ENCODE measurements at regions not wholly inside any gene's neighbourhood (a gene's known extent, or its start where the extent isn't known, plus 50 kb on each side); places are given as distances from the start of the nearest gene placed in this dataset.

- H3K36me3 Mint-ChIP-seq, result no peaks in the 10 kb centered on the region
- ATAC-seq (no peak), DNase-seq (no peak)
- Histone ChIP-seq H3K27ac (ENCODE audit: low read depth, low read length) (no peak overlapping the region), H3K9me3 (ENCODE audit: control insufficient read depth in 2 of 3, low read length in 3 of 3) (peaks cover 0 to 13% (median 0%) of the 10 kb centered on the region in 3 experiments), H3K27me3 (ENCODE audit: control insufficient read depth in 2 of 2, insufficient read depth in 2 of 2, low read length in 2 of 2) (no peaks in the 10 kb centered on the region), H3K36me3 (ENCODE audit: control insufficient read depth in 2 of 3, insufficient read depth in 3 of 3, low read length in 3 of 3) (no peaks in the 10 kb centered on the region), H3K4me1 (ENCODE audit: control insufficient read depth in 2 of 2, insufficient read depth in 2 of 2, low read length in 2 of 2) (no peaks in the 10 kb centered on the region), H3K4me3 (ENCODE audit: low read length) (no peak overlapping the region)
- intact Hi-C loops (cut with micrococcal nuclease), result no loop called here
- H3K4me3 Mint-ChIP-seq, result no peak overlapping the region
- POLR2A ChIA-PET, result no interaction called here
- H3K9me3 Mint-ChIP-seq, result peaks cover 8 to 49% (median 25%) of the 10 kb centered on the region in 11 donors
- H3K27ac Mint-ChIP-seq, result no peak overlapping the region
- CTCF ChIA-PET, result no interaction called here
- H3K27me3 Mint-ChIP-seq, result no peaks in the 10 kb centered on the region
- H3K4me1 Mint-ChIP-seq, result no peaks in the 10 kb centered on the region
Observed at GRCh38 chr11:91959411-91959810, 265.2 kb upstream of the FAT3 start.

DNA sequence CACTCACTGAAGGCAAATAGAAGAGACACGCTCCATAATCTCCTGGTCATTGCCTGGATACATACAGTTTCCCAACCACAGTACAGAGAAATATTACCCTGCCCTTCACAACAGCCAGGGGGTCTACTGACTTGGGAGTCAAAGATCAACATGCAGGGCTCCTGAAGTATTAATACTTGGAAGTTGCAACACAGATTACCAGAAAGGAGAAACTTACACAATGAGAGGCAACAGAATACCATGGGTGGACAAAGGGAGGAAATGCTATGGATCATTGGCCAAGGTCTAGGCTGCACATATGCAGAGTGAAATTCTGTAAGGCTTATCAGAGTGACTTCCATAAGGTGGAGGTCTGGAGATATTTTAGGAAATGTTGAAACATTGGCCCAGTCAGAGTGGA is 267.9 kb upstream of the FAT3 start:
- ATAC-seq (no peak), DNase-seq (no peak)
- Histone ChIP-seq H3K4me1 (ENCODE audit: control insufficient read depth in 2 of 2, insufficient read depth in 2 of 2, low read length in 2 of 2) (no peaks in the 10 kb centered on the region), H3K27ac (ENCODE audit: low read depth, low read length) (no peak overlapping the region), H3K36me3 (ENCODE audit: control insufficient read depth in 2 of 3, insufficient read depth in 3 of 3, low read length in 3 of 3) (no peaks in the 10 kb centered on the region), H3K27me3 (ENCODE audit: control insufficient read depth in 2 of 2, insufficient read depth in 2 of 2, low read length in 2 of 2) (no peaks in the 10 kb centered on the region), H3K4me3 (ENCODE audit: low read length) (no peak overlapping the region), H3K9me3 (ENCODE audit: control insufficient read depth in 2 of 3, low read length in 3 of 3) (peaks cover 0 to 13% (median 0%) of the 10 kb centered on the region in 3 experiments)
- no peaks in the 10 kb centered on the region for H3K36me3 Mint-ChIP-seq
- POLR2A ChIA-PET, result no interaction called here
- H3K27ac Mint-ChIP-seq, result no peak overlapping the region
- H3K27me3 Mint-ChIP-seq, result no peaks in the 10 kb centered on the region
- H3K9me3 Mint-ChIP-seq, result peaks cover 7 to 46% (median 24%) of the 10 kb centered on the region in 11 donors
- CTCF ChIA-PET, result no interaction called here
- H3K4me1 Mint-ChIP-seq, result no peaks in the 10 kb centered on the region
- intact Hi-C loops (cut with micrococcal nuclease), result no loop called here
- H3K4me3 Mint-ChIP-seq, result no peak overlapping the region

DNA sequence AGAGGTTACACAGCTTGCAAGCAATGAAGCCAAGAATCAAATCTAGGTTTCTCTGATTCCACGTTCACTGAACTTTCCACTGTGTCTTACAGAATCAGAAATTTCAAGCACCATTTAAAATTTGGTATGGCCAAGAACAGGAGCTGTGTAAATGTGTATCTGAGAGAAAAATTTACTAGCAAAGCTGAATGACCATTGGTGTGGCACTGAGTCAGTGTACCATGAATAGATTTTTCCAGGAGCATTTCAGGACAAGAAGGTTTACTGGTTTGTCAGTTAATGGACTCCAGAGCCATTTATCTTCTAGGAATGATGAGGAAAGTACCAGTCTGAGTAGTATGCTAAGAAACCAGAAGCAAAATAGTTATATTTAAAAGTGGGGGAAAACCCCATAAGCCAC is 269.4 kb upstream of the FAT3 start:
- ATAC-seq (no peak), DNase-seq (no peak)
- H3K9me3 Mint-ChIP-seq, result peaks cover 5 to 41% (median 15%) of the 10 kb centered on the region in 11 donors
- Histone ChIP-seq H3K27me3 (ENCODE audit: control insufficient read depth in 2 of 2, insufficient read depth in 2 of 2, low read length in 2 of 2) (no peaks in the 10 kb centered on the region), H3K4me1 (ENCODE audit: control insufficient read depth in 2 of 2, insufficient read depth in 2 of 2, low read length in 2 of 2) (no peaks in the 10 kb centered on the region), H3K36me3 (ENCODE audit: control insufficient read depth in 2 of 3, insufficient read depth in 3 of 3, low read length in 3 of 3) (no peaks in the 10 kb centered on the region), H3K4me3 (ENCODE audit: low read length) (no peak overlapping the region), H3K9me3 (ENCODE audit: control insufficient read depth in 2 of 3, low read length in 3 of 3) (peaks cover 0 to 5% (median 0%) of the 10 kb centered on the region in 3 experiments), H3K27ac (ENCODE audit: low read depth, low read length) (no peak overlapping the region)
- no peak overlapping the region for H3K4me3 Mint-ChIP-seq
- intact Hi-C loops (cut with micrococcal nuclease), result no loop called here
- POLR2A ChIA-PET, result no interaction called here
- no peak overlapping the region for H3K27ac Mint-ChIP-seq
- no peaks in the 10 kb centered on the region for H3K27me3 Mint-ChIP-seq
- no peaks in the 10 kb centered on the region for H3K4me1 Mint-ChIP-seq
- CTCF ChIA-PET, result no interaction called here
- no peaks in the 10 kb centered on the region for H3K36me3 Mint-ChIP-seq

DNA sequence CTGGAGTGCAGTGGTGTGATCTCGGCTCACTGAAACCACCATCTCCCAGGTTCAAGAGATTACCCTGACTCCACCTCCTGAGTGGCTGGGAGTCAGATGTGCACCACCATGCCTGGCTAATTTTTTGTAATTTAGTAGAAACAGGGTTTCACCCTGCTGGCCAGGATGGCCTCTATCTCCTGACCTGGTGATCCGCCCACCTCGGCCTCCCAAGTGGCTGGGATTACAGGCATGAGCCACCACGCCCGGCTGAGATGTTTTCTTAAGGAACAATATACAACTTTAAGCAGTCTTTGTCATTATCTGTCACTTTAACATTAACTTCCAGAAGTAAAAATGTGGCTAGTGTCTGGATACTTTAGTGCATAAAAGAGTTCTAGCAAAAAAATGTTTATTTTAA is 272.6 kb upstream of the FAT3 start:
- intact Hi-C loops (cut with micrococcal nuclease), result no loop called here

GRCh38 chr11:91947215-91947820 is 277.3 kb upstream of the FAT3 start:
- H3K4me3 ChIP-seq (ENCODE audit: low read length), result no peak overlapping the region
- no peaks in the 10 kb centered on the region for H3K27me3 ChIP-seq (ENCODE audit: control insufficient read depth in 2 of 2, insufficient read depth in 2 of 2, low read length in 2 of 2)
- H3K27me3 Mint-ChIP-seq, result no peaks in the 10 kb centered on the region
- no peak overlapping the region for H3K4me3 Mint-ChIP-seq
- no peak overlapping the region for H3K27ac ChIP-seq (ENCODE audit: low read depth, low read length)
- no peak for ATAC-seq
- H3K36me3 Mint-ChIP-seq, result peaks cover 0 to 3% (median 0%) of the 10 kb centered on the region in 5 donors
- CTCF ChIA-PET, result no interaction called here
- no peaks in the 10 kb centered on the region for H3K4me1 Mint-ChIP-seq
- POLR2A ChIA-PET, result no interaction called here
- H3K36me3 ChIP-seq (ENCODE audit: control insufficient read depth in 2 of 3, insufficient read depth in 3 of 3, low read length in 3 of 3), result no peaks in the 10 kb centered on the region
- no peaks in the 10 kb centered on the region for H3K4me1 ChIP-seq (ENCODE audit: control insufficient read depth in 2 of 2, insufficient read depth in 2 of 2, low read length in 2 of 2)
- intact Hi-C loops (cut with micrococcal nuclease), result no loop called here
- peaks cover 0 to 23% (median 5%) of the 10 kb centered on the region in 11 donors for H3K9me3 Mint-ChIP-seq
- DNase-seq, result no peak
- H3K27ac Mint-ChIP-seq, result no peak overlapping the region
- no peaks in the 10 kb centered on the region for H3K9me3 ChIP-seq (ENCODE audit: control insufficient read depth in 2 of 3, low read length in 3 of 3)

More for the DNA sequence above, 272.6 kb upstream of the FAT3 start:
- Mint-ChIP-seq H3K27ac (no peak overlapping the region), H3K4me1 (no peaks in the 10 kb centered on the region), H3K36me3 (no peaks in the 10 kb centered on the region), H3K4me3 (no peak overlapping the region), H3K9me3 (peaks cover 0 to 22% (median 7%) of the 10 kb centered on the region in 11 donors), H3K27me3 (no peaks in the 10 kb centered on the region)
- H3K27me3 ChIP-seq (ENCODE audit: control insufficient read depth in 2 of 2, insufficient read depth in 2 of 2, low read length in 2 of 2), result no peaks in the 10 kb centered on the region
- DNase-seq (no peak), ATAC-seq (no peak)
- H3K36me3 ChIP-seq (ENCODE audit: control insufficient read depth in 2 of 3, insufficient read depth in 3 of 3, low read length in 3 of 3), result no peaks in the 10 kb centered on the region
- no peaks in the 10 kb centered on the region for H3K4me1 ChIP-seq (ENCODE audit: control insufficient read depth in 2 of 2, insufficient read depth in 2 of 2, low read length in 2 of 2)
- no peaks in the 10 kb centered on the region for H3K9me3 ChIP-seq (ENCODE audit: control insufficient read depth in 2 of 3, low read length in 3 of 3)
- CTCF ChIA-PET, result no interaction called here
- H3K4me3 ChIP-seq (ENCODE audit: low read length), result no peak overlapping the region
- POLR2A ChIA-PET, result no interaction called here
- no peak overlapping the region for H3K27ac ChIP-seq (ENCODE audit: low read depth, low read length)

DNA sequence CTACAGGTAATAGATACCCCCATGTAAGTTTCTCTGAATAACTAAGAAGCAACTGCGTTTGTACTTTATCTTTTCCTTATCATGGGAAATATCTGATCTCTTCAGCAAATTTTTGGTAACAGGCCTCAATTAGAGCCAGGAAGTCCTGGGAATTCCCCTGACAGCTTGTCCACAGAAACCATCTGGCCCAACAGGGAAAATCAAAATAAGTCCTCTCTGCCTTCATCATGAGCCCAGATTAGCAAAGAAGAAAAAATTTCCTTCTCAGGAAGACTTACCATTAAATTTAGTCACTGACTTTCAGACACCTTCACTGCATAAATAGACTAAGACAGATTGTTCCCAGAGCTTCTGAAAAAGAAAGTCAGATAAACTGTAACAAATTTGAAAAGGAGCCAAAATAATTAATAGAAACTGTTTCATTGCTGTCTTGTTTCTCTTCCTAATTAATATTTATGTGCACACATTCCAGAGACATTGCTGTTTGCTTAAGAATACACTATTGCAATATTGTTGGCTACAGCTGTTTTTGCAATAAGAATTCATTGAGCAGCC is 278.1 kb upstream of the FAT3 start:
- no peak overlapping the region for H3K27ac Mint-ChIP-seq
- DNase-seq, result no peak

DNA sequence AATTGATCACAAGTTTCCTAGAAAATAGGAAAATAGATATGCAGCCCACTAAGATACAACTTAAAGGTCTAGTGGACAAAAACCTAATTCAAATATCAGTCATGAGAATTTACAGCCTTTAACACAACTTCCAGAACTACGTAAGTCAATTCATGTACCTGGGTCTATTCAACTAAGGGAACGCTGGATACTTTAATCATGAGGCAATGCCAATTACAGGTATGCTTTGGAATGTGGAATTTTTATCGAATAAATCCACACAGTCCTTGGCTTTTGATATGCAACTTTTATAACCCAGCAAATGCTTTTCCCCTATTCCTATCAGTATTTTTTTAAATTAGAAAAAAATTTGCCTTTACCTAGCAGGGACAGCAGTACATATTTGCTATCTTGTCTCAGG is 289.5 kb upstream of the FAT3 start:
- no peaks in the 10 kb centered on the region for H3K4me1 ChIP-seq (ENCODE audit: control insufficient read depth in 2 of 2, insufficient read depth in 2 of 2, low read length in 2 of 2)
- no peaks in the 10 kb centered on the region for H3K27me3 ChIP-seq (ENCODE audit: control insufficient read depth in 2 of 2, insufficient read depth in 2 of 2, low read length in 2 of 2)
- no peaks in the 10 kb centered on the region for H3K4me1 Mint-ChIP-seq
- H3K4me3 ChIP-seq (ENCODE audit: low read length), result no peak overlapping the region
- no peaks in the 10 kb centered on the region for H3K36me3 Mint-ChIP-seq
- CTCF ChIA-PET, result no interaction called here
- ATAC-seq (no peak), DNase-seq (no peak)
- H3K4me3 Mint-ChIP-seq, result no peak overlapping the region
- no peaks in the 10 kb centered on the region for H3K27me3 Mint-ChIP-seq
- POLR2A ChIA-PET, result no interaction called here
- intact Hi-C loops (cut with micrococcal nuclease), result no loop called here
- no peaks in the 10 kb centered on the region for H3K9me3 ChIP-seq (ENCODE audit: control insufficient read depth in 2 of 3, low read length in 3 of 3)
- H3K9me3 Mint-ChIP-seq, result peaks cover 0 to 14% (median 5%) of the 10 kb centered on the region in 11 donors
- H3K27ac Mint-ChIP-seq, result no peak overlapping the region
- no peaks in the 10 kb centered on the region for H3K36me3 ChIP-seq (ENCODE audit: control insufficient read depth in 2 of 3, insufficient read depth in 3 of 3, low read length in 3 of 3)
- no peak overlapping the region for H3K27ac ChIP-seq (ENCODE audit: low read depth, low read length)

More for the DNA sequence above, 278.1 kb upstream of the FAT3 start:
- H3K36me3 ChIP-seq (ENCODE audit: control insufficient read depth in 2 of 3, insufficient read depth in 3 of 3, low read length in 3 of 3), result no peaks in the 10 kb centered on the region
- no peaks in the 10 kb centered on the region for H3K27me3 ChIP-seq (ENCODE audit: control insufficient read depth in 2 of 2, insufficient read depth in 2 of 2, low read length in 2 of 2)
- H3K4me1 ChIP-seq (ENCODE audit: control insufficient read depth in 2 of 2, insufficient read depth in 2 of 2, low read length in 2 of 2), result no peaks in the 10 kb centered on the region
- no peak overlapping the region for H3K27ac ChIP-seq (ENCODE audit: low read depth, low read length)
- H3K9me3 ChIP-seq (ENCODE audit: control insufficient read depth in 2 of 3, low read length in 3 of 3), result no peaks in the 10 kb centered on the region
- no peak overlapping the region for H3K4me3 ChIP-seq (ENCODE audit: low read length)
- intact Hi-C loops (cut with micrococcal nuclease), result no loop called here
- POLR2A ChIA-PET, result no interaction called here
- Mint-ChIP-seq H3K36me3 (peaks cover 0 to 3% (median 0%) of the 10 kb centered on the region in 5 donors), H3K27me3 (no peaks in the 10 kb centered on the region), H3K4me1 (no peaks in the 10 kb centered on the region), H3K9me3 (peaks cover 0 to 23% (median 5%) of the 10 kb centered on the region in 11 donors), H3K4me3 (no peak overlapping the region)
- CTCF ChIA-PET, result no interaction called here
- no peak for ATAC-seq

Data from naive thymus-derived CD4-positive, alpha-beta T cell (primary cell).